GM12891 (cell line): ENCODE measurements at regions not wholly inside any gene's neighbourhood (a gene's known extent, or its start where the extent isn't known, plus 50 kb on each side); places are given as distances from the start of the nearest gene placed in this dataset.

Experiments used
- PAX5 ChIP-seq: IDR thresholded peaks from 2 replicates; pipeline ENCODE4 v1.6.1; 2011; ENCODE audit warnings: low read length, moderate library complexity, mild to moderate bottlenecking; ENCODE audit not compliant: insufficient read depth, severe bottlenecking
- POLR2A ChIP-seq: IDR thresholded peaks from 2 replicates; pipeline ENCODE4 v1.6.1; 2011; ENCODE audit warnings: low read depth, low read length, control low read depth
- POLR2AphosphoS5 ChIP-seq: IDR thresholded peaks from 2 replicates; pipeline ENCODE4 v1.6.1; 2011; ENCODE audit warnings: low read depth, low read length, control low read depth
- POU2F2 ChIP-seq: IDR thresholded peaks from 2 replicates; pipeline ENCODE4 v1.6.1; 2011; ENCODE audit warnings: low read depth, mild to moderate bottlenecking, control low read depth, low read length, moderate library complexity
- TAF1 ChIP-seq: IDR thresholded peaks from 2 replicates; pipeline ENCODE4 v1.6.1; 2011; ENCODE audit warnings: low read depth, low read length, control low read depth

DNA sequence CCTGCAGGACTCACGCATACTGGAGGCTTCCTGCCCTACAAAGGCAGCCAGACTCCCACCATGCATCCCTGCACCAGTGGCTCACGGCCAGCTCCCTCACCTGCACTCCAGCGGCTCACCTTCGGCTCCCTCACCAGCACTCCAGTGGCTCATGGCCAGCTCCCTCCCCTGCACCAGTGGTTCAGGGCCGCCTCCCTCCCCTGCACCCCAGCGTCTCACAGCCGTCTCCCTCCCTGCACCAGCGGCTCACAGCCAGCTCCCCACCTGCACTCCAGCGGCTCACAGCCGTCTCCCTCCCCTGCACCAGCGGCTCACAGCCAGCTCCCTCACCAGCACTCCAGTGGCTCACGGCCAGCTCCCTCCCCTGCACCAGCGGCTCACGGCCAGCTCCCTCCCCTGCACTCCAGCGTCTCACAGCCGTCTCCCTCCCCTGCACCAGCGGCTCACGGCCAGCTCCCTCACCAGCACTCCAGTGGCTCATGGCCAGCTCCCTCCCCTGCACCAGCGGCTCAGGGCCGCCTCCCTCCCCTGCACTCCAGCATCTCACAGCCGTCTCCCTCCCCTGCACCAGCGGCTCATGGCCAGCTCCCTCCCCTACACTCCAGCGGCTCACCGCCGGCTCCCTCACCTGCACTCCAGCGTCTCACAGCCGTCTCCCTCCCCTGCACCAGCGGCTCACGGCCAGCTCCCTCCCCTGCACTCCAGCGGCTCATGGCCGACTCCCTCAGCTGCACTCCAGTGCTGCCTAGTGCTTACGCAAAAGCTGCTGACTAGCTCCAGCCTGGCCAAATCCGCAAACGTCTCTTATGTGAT is 324.5 kb downstream of the NPHP4 start:
- TF ChIP-seq POLR2AphosphoS5 (no peak), POLR2A (no peak), POU2F2 (no peak), TAF1 (no peak), PAX5 (no peak)
